Activated CD8-positive, alpha-beta memory T cell treated with anti-CD3 and anti-CD28 coated beads, Interleukin-2, amount 50 U/mL, for 24 hours (primary cell): ENCODE measurements at regions not wholly inside any gene's neighbourhood (a gene's known extent, or its start where the extent isn't known, plus 50 kb on each side); places are given as distances from the start of the nearest gene placed in this dataset.
"Not testable (repeated sequence)": the region's sequence is repeated elsewhere in the genome, so short reads cannot be mapped to it uniquely, and the experiment has no call there.

ENCODE experiments used
- DNase-seq: peaks from one replicate; pipeline ENCODE4 v3.0.0-alpha.2; 2020; ENCODE audit errors: extremely low read depth

- no peak for DNase-seq
Observed at GRCh38 chr6:43999628-44000027, 127.6 kb downstream of the MRPL14 start.

DNA sequence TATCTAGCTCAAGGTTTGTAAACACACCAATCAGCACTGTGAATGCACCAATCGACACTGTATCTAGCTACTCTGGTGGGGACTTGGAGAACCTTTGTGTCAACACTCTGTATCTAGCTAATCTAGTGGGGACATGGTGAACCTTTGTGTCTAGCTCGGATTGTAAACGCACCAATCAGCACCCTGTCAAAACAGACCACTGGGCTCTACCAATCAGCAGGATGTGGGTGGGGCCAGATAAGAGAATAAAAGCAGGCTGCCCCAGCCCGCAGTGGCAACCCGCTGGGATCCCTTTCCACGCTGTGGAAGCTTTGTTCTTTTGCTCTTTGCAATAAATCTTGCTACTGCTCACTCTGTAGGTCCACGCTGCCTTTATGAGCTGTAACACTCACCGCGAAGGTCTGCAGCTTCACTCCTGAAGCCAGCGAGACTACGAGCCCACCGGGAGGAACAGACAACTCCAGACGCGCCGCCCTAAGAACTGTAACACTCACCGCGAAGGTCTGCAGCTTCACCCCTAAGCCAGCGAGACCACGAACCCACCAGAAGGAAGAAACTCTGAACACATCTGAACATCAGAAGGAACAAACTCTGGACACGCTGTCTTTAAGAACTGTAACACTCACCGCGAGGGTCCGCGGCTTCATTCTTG lies 128.5 kb downstream of the MRPL14 start:
- DNase-seq: not testable (repeated sequence)

DNA sequence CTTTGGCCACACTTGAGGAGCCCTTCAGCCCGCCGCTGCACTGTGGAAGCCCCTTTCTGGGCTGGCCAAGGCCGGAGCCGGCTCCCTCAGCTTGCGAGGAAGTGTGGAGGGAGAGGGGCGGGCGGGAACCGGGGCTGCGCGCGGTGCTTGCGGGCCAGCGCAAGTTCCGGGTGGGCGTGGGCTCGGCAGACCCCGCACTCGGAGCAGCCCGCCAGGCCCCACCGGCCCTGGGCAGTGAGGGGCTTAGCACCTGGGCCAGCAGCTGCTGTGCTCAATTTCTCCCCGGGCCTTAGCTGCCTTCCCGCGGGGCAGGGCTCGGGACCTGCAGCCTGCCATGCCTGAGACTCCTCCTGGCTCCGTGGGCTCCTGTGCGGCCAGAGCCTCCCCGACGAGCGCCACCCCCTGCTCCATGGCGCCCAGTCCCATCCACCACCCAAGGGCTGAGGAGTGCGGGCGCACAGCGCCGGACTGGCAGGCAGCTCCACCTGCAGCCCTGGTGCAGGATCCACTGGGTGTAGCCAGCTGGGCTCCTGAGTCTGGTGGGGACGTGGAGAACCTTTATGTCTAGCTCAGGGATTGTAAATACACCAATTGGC lies 129.2 kb downstream of the MRPL14 start:
- not testable (repeated sequence) for DNase-seq

- no peak for DNase-seq
Observed at GRCh38 chr6:43997345-43997677, 129.9 kb downstream of the MRPL14 start.

DNA sequence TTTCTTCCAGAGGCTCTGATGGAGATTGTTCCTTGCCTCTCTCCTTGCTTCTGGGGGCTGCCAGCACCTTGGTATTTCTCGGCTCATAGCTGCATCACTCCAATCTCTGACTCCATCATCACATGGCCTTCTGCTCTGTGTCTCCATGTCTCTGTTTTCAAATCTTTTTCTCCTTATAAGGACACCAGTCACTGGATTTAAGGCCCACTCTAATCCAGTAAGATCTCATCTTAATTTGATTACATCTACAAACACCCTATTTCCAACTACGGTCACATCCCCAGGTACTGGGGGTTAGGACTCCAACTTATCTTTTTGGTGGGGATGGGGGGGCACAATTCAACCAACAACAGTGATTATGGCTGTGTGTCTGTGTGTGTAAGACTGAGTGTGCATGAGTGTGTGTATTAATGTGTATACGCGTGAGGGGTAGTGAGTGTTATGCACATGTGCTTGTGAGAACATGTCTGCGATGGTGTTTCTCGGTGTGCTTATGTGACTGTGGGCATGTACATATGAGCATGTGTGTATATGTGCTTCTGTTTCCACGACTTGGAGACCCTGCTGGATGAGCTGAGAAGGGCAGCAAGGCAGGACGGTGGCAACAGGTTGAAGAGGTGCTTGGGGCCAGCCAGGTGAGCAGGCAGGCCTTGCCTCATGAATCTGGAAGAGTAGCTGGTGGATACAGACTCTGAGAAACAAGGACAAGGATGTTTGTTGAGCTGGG lies 130.5 kb downstream of the MRPL14 start:
- no peak for DNase-seq

- no peak for DNase-seq
Observed at GRCh38 chr6:43995137-43995536, 132.1 kb downstream of the MRPL14 start.

DNA sequence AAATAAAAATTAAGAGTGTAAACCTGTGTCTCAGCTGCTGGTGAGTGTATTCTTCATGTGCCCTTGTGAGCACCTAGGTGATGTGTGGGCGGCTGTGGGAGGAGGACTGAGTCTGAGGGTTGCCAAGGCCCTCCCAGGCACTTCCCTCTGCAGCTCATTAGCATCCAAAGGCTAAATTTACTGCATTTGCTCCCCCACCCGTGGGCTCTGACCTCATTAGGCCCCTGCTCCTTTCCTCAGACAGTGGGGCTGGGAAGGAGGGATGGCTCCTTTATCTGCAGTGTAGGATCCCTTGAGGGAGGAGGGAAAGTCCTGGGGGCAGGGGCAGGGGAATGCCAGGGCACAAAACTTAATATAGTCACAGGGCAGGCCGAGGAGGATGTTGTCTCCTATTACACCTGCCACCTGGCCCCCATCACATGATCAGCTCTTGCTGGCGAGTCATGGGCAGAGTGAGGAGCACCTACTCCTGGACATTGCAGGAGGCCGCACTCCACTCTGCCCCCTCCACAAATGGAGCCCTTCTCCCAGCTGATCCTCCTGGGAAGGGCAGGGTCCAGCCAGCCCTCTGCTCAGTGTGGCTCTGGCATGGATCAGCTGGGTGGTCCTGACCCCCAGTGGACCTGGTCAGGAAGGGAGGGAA lies 133.2 kb downstream of the MRPL14 start:
- DNase-seq: no peak

- no peak for DNase-seq
Observed at GRCh38 chr6:43992783-43993644, 134.2 kb downstream of the MRPL14 start.

DNA sequence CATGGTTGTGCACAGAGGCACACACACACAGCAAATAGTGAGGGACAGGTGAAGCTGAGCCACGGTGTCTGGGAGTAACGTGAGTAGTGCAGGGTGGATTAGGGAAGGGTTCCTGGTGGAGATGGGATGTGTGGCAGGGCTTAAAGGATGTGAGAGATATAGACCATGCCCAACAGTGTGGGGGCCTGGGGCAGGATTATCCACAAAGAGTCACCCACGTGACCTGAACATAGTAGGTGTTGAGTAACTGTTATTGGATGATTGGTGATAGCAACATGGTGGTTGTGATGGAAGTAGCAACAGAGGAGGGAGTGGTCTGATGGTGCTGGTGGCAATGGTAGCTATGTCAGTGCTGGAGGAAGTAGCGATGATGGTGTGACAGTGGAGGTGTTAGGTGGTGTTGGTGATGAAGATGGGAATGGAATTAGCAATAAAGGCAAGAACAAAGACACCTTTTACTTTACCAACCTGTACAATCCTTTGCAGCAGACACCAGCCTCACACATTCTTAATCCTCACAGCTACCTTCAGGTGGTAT lies 135.1 kb downstream of the MRPL14 start:
- DNase-seq: no peak

GRCh38 chr6:43990627-43991619 lies 136.3 kb downstream of the MRPL14 start:
- DNase-seq: no peak

DNA sequence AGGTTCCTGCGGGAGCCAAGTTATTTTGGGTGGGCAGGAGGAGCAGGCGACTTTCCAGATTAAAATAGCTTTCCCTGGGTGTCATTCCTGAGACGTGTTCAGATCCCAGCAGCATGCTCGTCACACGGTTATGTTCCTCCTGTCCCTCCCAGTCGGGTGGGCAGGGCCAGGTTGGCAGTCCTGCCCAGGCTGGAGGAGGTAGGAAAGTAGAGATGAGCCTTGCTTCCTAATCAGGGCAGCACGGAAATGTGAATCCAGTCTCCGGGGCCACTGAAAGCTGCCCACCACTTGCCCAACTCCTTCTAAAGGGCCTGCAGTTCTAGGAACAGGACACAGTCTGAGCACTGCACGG lies 137.0 kb downstream of the MRPL14 start:
- DNase-seq: no peak

GRCh38 chr6:43989581-43990146 lies 137.6 kb downstream of the MRPL14 start:
- DNase-seq: no peak

DNA sequence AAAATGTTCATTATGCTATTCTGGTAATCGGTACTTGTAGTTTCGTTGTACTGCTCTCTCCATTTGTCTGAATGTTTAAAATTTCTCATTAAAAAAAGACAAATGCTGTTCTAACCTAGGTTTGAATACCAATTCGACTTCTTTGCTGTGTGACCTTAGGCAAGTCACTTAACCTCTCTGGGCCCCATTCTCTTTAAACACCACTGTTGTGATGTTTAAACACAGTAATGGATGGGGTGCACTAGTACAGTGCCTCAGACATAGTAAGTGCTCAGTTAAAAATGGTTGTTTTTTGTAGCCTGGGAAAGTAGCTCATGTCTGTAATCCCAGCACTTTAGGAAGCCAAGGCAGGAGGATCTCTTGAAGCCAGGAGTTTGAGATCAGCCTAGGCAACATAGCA lies 138.5 kb downstream of the MRPL14 start:
- DNase-seq: no peak

- DNase-seq: no peak
Observed at GRCh38 chr6:43987838-43988439, 139.3 kb downstream of the MRPL14 start.

GRCh38 chr6:43986177-43986825 lies 141.0 kb downstream of the MRPL14 start:
- no peak for DNase-seq

- no peak for DNase-seq
Observed at GRCh38 chr6:43985329-43985728, 141.9 kb downstream of the MRPL14 start.

GRCh38 chr6:43984442-43985321 lies 142.6 kb downstream of the MRPL14 start:
- DNase-seq: no peak

GRCh38 chr6:43983632-43984031 lies 143.6 kb downstream of the MRPL14 start:
- DNase-seq: no peak
